Rectal smooth muscle tissue (tissue), 1 donor: ENCODE measurements at regions not wholly inside any gene's neighbourhood (a gene's known extent, or its start where the extent isn't known, plus 50 kb on each side); places are given as distances from the start of the nearest gene placed in this dataset.

Experiments used
- H3K27ac ChIP-seq: one replicate; pipeline ENCODE4 v1.7.0; 2013; ENCODE audit warnings: low read depth, low read length, inconsistent platforms
- H3K27me3 ChIP-seq: one replicate; pipeline ENCODE4 v1.7.0; 2013; ENCODE audit warnings: low read length; ENCODE audit not compliant: control insufficient read depth, insufficient read depth
- H3K36me3 ChIP-seq: one replicate; pipeline ENCODE4 v1.7.0; 2013; ENCODE audit warnings: low read length; ENCODE audit not compliant: control insufficient read depth, insufficient read depth
- H3K4me1 ChIP-seq: one replicate; pipeline ENCODE4 v1.7.0; 2013; ENCODE audit warnings: low read length; ENCODE audit not compliant: control insufficient read depth, insufficient read depth
- H3K4me3 ChIP-seq: one replicate; pipeline ENCODE4 v1.7.0; 2013; ENCODE audit warnings: low read length
- H3K9ac ChIP-seq: one replicate; pipeline ENCODE4 v1.7.0; 2013; ENCODE audit warnings: low read length

DNA sequence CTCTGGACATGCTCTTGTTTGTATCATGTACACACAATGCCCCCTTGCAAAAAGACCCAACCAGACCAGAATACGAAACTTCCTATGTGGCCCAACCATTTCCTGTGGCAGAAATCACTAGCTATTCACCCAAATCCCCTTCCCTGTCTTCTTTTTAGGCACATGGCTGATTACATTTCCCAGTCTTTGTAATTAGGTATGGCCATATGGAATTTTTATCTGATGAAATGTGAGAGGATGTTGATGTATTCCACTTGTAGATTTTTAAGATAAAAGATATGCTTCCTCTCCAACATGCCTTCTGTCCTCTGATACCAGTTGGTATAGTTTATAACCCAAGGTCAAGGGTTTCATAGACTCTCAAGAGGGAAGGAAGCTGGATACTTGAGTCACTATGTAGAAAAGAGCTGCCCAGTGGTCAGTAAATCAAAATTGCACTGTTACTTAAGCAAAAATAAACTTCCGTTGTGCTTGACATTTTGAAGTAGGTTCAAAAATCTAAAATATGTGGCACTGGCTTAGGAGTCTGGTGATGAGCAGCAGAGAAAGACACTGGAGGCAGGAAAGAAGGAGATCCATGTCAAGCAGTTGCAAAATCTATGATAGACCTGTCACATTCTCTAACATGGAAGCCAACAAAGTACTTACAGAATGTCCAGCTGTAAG lies 297.4 kb downstream of the SMAD2 start:
- H3K4me3 ChIP-seq: no peak overlapping the region
- H3K27me3 ChIP-seq: no peaks in the 10 kb centered on the region
- H3K4me1 ChIP-seq: no peaks in the 10 kb centered on the region
- no peaks in the 10 kb centered on the region for H3K36me3 ChIP-seq
- no peak overlapping the region for H3K27ac ChIP-seq
- no peak overlapping the region for H3K9ac ChIP-seq

DNA sequence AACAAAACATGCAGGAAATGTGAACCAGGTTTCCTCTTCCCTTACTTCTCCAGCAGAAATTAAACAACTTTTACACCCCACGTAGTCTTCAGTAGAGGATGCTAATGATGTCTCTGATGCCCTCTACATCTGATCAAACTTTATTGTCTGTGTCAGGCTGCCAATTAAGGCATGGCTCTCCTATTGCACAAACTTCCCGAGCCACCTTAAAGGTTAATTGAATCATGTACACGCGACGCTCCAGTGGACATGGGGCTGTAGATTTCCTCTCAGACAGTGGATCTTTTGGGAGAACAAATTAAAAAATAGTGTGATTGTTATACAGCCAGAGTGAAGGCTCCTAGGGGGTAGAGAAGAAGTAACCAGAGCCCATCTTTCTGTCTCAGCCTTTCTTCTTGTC lies 301.6 kb downstream of the SMAD2 start:
- Histone ChIP-seq H3K4me1 (no peaks in the 10 kb centered on the region), H3K9ac (no peak overlapping the region), H3K27ac (no peak overlapping the region), H3K36me3 (no peaks in the 10 kb centered on the region), H3K4me3 (no peak overlapping the region), H3K27me3 (no peaks in the 10 kb centered on the region)

DNA sequence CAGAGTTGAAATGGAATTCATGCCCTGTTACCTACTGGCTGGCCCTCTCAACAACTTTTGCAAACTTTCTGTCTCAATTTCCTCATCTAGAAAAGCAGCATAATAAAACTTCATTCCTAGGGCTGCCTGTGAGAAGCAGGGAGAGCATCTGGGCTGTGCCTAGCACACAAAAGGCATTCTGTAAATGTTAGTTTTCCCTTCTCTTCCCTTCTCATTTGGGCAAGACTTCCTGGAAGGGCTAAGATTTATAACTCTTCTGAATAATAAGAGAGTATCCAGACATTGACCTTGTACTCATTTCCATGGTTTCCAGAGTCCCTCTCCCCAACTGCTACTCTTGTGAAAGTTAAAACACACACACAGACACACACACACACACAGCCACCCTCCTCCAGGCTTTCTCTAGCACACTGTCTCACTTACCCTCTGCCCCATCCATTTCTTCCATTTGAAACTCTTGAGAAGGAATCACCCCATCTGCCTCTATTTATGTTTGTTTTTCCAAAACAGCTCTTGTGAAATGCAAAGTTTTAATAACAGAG lies 302.1 kb downstream of the SMAD2 start:
- H3K36me3 ChIP-seq: no peaks in the 10 kb centered on the region
- H3K4me3 ChIP-seq: no peak overlapping the region
- no peak overlapping the region for H3K27ac ChIP-seq
- H3K9ac ChIP-seq: no peak overlapping the region
- H3K27me3 ChIP-seq: no peaks in the 10 kb centered on the region
- H3K4me1 ChIP-seq: no peaks in the 10 kb centered on the region

DNA sequence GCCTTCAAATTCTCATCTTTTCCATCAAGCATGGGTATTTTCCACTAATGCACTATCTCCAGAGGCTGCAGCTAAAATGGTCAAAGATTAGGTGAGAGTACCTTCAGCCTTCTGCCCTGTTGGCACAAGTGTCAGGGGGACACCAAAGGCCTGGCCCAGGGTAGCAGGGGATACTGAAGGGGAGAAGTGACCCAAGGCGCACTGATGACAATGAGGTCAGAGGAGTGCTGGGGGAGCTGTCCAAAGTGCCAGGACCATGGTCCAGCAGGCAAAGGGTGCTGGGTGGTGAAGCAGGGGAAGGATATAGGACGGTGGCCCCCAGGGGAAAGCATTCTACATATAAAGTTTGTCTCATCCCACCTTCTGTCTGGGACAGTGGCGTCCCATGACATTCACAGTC lies 303.4 kb downstream of the SMAD2 start:
- Histone ChIP-seq H3K4me1 (no peaks in the 10 kb centered on the region), H3K36me3 (no peaks in the 10 kb centered on the region), H3K27ac (no peak overlapping the region), H3K27me3 (no peaks in the 10 kb centered on the region), H3K4me3 (no peak overlapping the region), H3K9ac (no peak overlapping the region)

DNA sequence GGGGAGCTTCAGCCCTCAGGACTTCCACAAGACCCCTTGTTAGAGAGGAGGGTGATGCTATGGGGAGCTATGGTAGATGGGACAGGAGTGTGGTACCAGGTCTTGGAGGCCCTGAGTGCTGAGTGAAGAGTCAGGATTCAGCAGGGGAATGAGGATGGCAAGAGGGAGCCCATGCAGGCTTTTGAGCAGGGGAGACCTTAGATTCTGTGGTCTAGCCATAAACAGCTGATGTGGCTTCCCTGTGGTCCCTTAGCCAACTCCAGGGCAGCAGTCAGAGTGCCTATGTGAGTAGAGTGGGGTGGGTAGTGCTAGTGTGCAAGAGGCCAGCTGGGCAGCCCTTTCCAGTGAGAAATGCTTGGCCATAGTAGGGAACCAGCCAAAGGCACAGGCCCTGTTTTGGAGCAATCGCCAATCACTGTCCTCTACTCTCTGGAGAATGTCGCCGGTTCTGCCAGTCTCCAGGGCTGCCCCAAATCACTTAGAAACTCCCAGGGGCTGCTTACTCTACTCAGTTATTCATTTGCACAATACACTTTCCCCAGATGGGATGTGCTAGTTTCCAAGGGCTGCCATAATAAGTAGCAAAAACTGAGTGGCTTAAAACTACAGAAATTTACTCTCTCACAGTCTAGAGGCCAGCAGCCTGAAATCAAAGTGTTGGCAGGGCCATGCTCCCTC lies 310.5 kb downstream of the SMAD2 start:
- Histone ChIP-seq H3K27me3 (no peaks in the 10 kb centered on the region), H3K4me3 (no peak overlapping the region), H3K9ac (no peak overlapping the region), H3K4me1 (no peaks in the 10 kb centered on the region), H3K27ac (no peak overlapping the region), H3K36me3 (no peaks in the 10 kb centered on the region)

DNA sequence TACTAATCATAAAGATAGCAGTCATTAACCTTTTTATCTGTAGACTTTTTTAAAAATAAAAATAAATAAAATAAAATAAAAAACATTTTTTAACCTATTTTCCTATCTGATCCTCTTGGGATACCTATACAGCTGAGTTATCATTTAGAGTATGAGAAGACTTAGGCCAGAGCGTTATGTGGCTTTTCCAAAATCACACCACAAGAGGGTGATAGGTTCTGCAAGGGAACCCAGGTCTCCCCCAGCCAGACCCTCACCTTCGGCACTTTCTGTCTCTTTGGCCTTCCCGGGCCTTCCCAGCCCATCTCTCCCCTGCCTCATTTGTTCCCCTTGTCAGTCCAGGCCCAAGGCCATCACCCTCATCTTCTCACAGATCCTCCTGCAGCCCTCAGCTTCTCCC lies 311.7 kb downstream of the SMAD2 start:
- no peak overlapping the region for H3K4me3 ChIP-seq
- no peak overlapping the region for H3K27ac ChIP-seq
- no peaks in the 10 kb centered on the region for H3K4me1 ChIP-seq
- H3K36me3 ChIP-seq: no peaks in the 10 kb centered on the region
- no peaks in the 10 kb centered on the region for H3K27me3 ChIP-seq
- H3K9ac ChIP-seq: no peak overlapping the region

DNA sequence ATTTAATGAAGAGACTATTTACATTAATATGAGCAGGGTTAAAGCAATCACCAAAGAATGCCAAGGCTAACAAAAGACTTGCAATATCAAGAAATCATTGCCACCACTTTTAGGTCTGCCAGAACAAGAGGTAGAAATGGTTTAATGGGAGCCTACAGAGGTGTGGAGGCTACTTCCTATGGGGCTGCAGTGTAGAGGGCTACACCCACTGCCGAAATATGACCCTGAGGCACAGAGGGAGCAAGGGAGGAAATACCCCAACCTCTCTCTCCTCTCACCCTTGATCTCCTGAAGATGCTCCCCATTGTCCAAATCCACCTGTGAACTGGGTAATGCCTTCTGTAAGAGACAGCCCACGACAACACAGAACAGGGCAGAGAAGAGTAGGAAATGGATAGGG lies 315.4 kb downstream of the SMAD2 start:
- Histone ChIP-seq H3K9ac (no peak overlapping the region), H3K4me1 (no peaks in the 10 kb centered on the region), H3K36me3 (no peaks in the 10 kb centered on the region), H3K4me3 (no peak overlapping the region), H3K27me3 (no peaks in the 10 kb centered on the region), H3K27ac (no peak overlapping the region)

DNA sequence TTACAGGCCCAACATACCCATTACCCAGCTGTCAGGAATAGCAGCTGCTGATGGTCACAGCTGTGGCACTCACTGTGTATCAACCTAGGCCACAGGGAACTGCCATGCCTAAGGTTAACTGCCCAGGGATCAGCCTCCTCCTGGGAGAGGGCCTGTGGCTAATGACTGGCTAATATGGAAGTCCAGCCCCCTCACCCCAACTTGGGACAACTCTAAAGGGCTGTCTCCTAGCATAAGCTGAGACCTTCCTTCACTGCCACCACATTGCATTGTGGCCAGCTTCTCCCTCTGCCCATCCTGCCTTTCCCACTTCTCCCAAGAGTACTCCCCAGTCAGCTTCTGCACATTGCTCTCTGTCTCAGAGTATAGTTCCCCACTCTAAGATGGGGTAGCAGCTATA lies 316.5 kb downstream of the SMAD2 start:
- Histone ChIP-seq H3K27ac (no peak overlapping the region), H3K4me3 (no peak overlapping the region), H3K4me1 (no peaks in the 10 kb centered on the region), H3K36me3 (no peaks in the 10 kb centered on the region), H3K9ac (no peak overlapping the region), H3K27me3 (no peaks in the 10 kb centered on the region)

DNA sequence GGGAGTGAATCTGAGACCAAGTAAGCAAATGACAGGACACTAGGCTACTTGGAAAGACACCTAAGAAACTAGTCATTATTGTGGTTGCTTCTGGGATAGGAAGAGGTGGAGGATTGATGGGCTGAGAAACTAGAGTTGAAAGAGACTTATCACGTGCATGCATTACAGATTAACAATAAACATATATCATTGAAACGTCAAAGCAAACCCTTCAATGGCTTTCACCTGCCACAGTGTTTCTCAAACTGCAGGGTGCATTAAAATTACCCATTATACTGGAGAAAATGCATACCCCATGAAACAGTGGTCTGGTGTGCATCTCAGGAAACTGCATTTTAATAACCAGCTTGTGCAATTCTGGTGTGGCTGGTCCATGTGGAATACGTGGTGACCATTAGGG lies 318.8 kb downstream of the SMAD2 start:
- no peak overlapping the region for H3K4me3 ChIP-seq
- no peaks in the 10 kb centered on the region for H3K27me3 ChIP-seq
- no peaks in the 10 kb centered on the region for H3K36me3 ChIP-seq
- no peak overlapping the region for H3K9ac ChIP-seq
- no peak overlapping the region for H3K27ac ChIP-seq
- no peaks in the 10 kb centered on the region for H3K4me1 ChIP-seq

DNA sequence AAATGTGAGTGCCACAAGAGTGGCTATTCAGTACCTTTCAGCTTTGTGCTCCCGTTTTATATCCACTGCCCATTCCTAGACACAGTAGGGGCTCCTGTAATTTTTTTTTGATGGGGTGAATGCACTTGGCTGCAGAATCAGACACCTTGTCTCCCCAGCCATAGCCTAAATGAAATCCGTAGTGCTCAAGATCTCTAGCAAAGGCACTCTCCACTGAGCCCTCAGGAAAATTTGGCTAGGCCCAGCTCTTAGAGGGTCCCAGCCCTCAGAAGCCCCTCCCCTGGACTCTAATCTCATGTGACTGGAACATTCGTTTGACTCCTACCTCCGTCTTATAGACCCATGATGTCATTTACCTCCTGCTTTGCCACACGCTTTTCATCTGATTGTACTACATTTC lies 323.9 kb downstream of the SMAD2 start:
- no peaks in the 10 kb centered on the region for H3K4me1 ChIP-seq
- H3K27ac ChIP-seq: no peak overlapping the region
- H3K27me3 ChIP-seq: no peaks in the 10 kb centered on the region
- no peak overlapping the region for H3K9ac ChIP-seq
- no peaks in the 10 kb centered on the region for H3K36me3 ChIP-seq
- no peak overlapping the region for H3K4me3 ChIP-seq

DNA sequence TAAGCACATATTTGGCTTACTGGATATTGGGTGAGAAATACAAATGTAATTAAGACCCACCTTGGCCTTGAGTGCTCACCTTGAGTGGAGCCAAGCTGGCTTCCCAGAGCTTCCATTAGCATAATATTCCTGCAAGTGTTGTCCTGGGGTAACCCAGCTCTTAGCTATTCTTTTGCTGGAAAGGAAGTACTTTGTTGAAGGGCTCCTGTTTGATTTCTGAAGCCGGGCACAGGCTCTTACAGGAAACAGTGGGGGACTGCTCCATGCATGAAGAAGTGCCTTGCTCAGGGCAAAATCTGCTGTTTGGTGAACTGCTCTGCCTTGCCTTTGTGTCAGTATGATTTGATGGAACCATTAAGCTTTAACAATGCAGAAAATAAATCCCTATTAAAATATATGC lies 325.4 kb downstream of the SMAD2 start:
- no peaks in the 10 kb centered on the region for H3K27me3 ChIP-seq
- H3K9ac ChIP-seq: no peak overlapping the region
- H3K27ac ChIP-seq: no peak overlapping the region
- no peaks in the 10 kb centered on the region for H3K36me3 ChIP-seq
- H3K4me1 ChIP-seq: no peaks in the 10 kb centered on the region
- no peak overlapping the region for H3K4me3 ChIP-seq

DNA sequence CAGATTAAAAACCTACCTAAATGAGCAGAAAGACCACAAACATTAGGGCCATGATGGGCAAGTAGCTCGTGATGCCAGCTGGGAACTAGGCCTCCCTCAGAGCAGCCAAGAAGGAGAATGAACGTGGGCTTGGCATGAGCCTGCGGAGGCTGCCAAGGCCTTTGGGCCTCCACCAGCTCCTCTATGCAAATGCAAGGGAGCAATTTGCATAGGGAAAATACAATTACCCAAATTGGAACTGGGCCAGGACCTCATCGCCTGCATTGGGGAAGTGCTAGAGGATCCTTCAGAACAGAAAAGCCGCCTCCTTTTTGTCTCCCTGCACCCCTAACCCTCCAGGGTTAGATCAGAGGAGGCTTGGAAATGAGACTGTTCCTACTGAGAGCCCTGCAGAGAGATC lies 326.4 kb downstream of the SMAD2 start:
- no peaks in the 10 kb centered on the region for H3K4me1 ChIP-seq
- H3K36me3 ChIP-seq: no peaks in the 10 kb centered on the region
- no peak overlapping the region for H3K4me3 ChIP-seq
- H3K9ac ChIP-seq: no peak overlapping the region
- H3K27ac ChIP-seq: no peak overlapping the region
- no peaks in the 10 kb centered on the region for H3K27me3 ChIP-seq

DNA sequence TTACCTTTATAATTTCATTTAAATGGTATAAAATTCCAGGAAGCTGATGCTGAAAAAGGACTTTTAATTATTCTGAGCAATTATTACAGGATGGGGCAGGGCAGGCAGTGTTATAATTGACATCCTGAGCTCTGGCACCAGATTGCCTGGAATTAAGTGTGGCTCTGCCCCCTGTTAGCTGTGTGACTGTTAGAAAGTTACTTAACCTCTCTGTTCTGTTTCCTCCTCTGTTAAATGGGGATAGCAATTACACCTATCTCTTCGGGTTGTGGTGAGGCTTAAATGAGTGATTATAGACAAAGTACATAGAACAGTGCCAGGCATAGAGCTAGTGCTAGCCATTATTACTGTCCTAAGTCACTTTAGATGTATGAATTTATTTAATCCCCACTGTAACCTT lies 327.3 kb downstream of the SMAD2 start:
- no peaks in the 10 kb centered on the region for H3K36me3 ChIP-seq
- H3K4me3 ChIP-seq: no peak overlapping the region
- H3K27me3 ChIP-seq: no peaks in the 10 kb centered on the region
- H3K9ac ChIP-seq: no peak overlapping the region
- H3K27ac ChIP-seq: no peak overlapping the region
- no peaks in the 10 kb centered on the region for H3K4me1 ChIP-seq
